Calu3 (cell line): ENCODE measurements at regions not wholly inside any gene's neighbourhood (a gene's known extent, or its start where the extent isn't known, plus 50 kb on each side); places are given as distances from the start of the nearest gene placed in this dataset.

Experiments used
- BruUV-seq: library from RNA; stranded (reverse); fragments of 400-500 nt; replicated peaks from 2 replicates; lab custom pipeline; 2021; lab: Mats Ljungman, UMichigan
- CTCF ChIA-PET: fragments of 300-600 bp; sonication (Branson Sonifier 250); formaldehyde crosslinking; loops from one replicate; lab custom pipeline; 2022; ENCODE audit warnings: antibody characterized with exemption; lab: Charles Lee
- DNase-seq: peaks from one replicate; pipeline ENCODE4 v3.0.0; 2022
- H3K27ac Mint-ChIP-seq: one replicate; pipeline ENCODE4 v1.8.0; 2022; ENCODE audit warnings: mixed read lengths; ENCODE audit not compliant: unreplicated experiment
- H3K27me3 Mint-ChIP-seq: one replicate; pipeline ENCODE4 v1.8.0; 2022; ENCODE audit warnings: mixed read lengths; ENCODE audit not compliant: unreplicated experiment
- H3K36me3 Mint-ChIP-seq: one replicate; pipeline ENCODE4 v1.8.0; 2022; ENCODE audit warnings: mild to moderate bottlenecking, moderate library complexity, mixed read lengths; ENCODE audit not compliant: insufficient read depth, unreplicated experiment
- H3K4me1 Mint-ChIP-seq: one replicate; pipeline ENCODE4 v1.8.0; 2022; ENCODE audit warnings: mild to moderate bottlenecking, low read depth, mixed read lengths; ENCODE audit not compliant: unreplicated experiment
- H3K4me3 Mint-ChIP-seq: one replicate; pipeline ENCODE4 v1.8.0; 2022; ENCODE audit warnings: mild to moderate bottlenecking, low read depth, moderate library complexity, mixed read lengths; ENCODE audit not compliant: unreplicated experiment
- H3K9me3 Mint-ChIP-seq: one replicate; pipeline ENCODE4 v1.8.0; 2022; ENCODE audit warnings: low read depth, mixed read lengths; ENCODE audit not compliant: unreplicated experiment
- CTCF ChIP-seq: fragments of 200-600 bp; IDR thresholded peaks from one replicate; pipeline ENCODE4 v1.8.0; 2022; ENCODE audit warnings: antibody characterized with exemption; ENCODE audit not compliant: unreplicated experiment
- intact Hi-C: fragments of 100-400 bp; cut with micrococcal nuclease; formaldehyde crosslinking; loops from one replicate; pipeline ENCODE4 v1.10.0; 2022; ENCODE audit not compliant: unreplicated experiment

- no TSS peak for BruUV-seq
- DNase-seq, result no peak
- Mint-ChIP-seq H3K4me3 (no peak overlapping the region), H3K9me3 (peaks cover 28% of the 10 kb centered on the region), H3K4me1 (no peaks in the 10 kb centered on the region), H3K27me3 (no peaks in the 10 kb centered on the region), H3K27ac (no peak overlapping the region), H3K36me3 (no peaks in the 10 kb centered on the region)
- CTCF ChIA-PET, result no interaction called here
- TF ChIP-seq CTCF, result no peak
- intact Hi-C loops, result no loop called here
Measured at GRCh38 chr7:42794673-42795072, 117.2 kb downstream of the C7orf25 start.

- DNase-seq, result no peak
- Mint-ChIP-seq H3K9me3 (peaks cover 20% of the 10 kb centered on the region), H3K27me3 (no peaks in the 10 kb centered on the region), H3K4me3 (no peak overlapping the region), H3K4me1 (no peaks in the 10 kb centered on the region), H3K27ac (no peak overlapping the region), H3K36me3 (no peaks in the 10 kb centered on the region)
- intact Hi-C loops, result no loop called here
- no TSS peak for BruUV-seq
- no peak for TF ChIP-seq CTCF
- CTCF ChIA-PET, result no interaction called here
Measured at GRCh38 chr7:42792841-42793240, 119.0 kb downstream of the C7orf25 start.

GRCh38 chr7:42790196-42790595 lies 121.7 kb downstream of the C7orf25 start:
- intact Hi-C loops, result no loop called here
- CTCF ChIA-PET, result no interaction called here
- BruUV-seq, result no TSS peak

DNA sequence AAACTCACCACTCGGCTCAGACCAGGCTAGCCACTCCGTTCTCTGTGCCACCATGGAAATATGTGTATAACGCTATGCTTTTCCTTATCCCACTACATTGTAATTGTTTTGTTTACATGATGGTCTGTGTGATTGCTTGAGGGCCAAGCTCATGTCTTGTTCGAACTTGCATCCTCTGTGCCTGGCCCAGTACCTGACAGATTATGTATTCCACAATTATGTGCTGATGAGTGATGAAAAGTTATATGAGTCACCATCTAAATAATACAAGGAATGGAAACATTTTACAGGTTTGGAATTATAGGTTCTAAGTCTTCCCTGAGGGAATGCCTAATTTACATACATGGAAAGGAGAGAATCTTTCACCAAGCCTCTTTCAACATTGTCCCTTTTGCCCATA lies 137.4 kb downstream of the C7orf25 start:
- no peaks in the 10 kb centered on the region for H3K36me3 Mint-ChIP-seq
- no peak overlapping the region for H3K4me3 Mint-ChIP-seq
- intact Hi-C loops, result no loop called here
- H3K27ac Mint-ChIP-seq, result no peak overlapping the region
- CTCF ChIA-PET, result no interaction called here
- no peak for DNase-seq
- no peak for TF ChIP-seq CTCF
- peaks cover 11% of the 10 kb centered on the region for H3K9me3 Mint-ChIP-seq
- no TSS peak for BruUV-seq
- H3K4me1 Mint-ChIP-seq, result no peaks in the 10 kb centered on the region
- H3K27me3 Mint-ChIP-seq, result no peaks in the 10 kb centered on the region

More at GRCh38 chr7:42790196-42790595, 121.7 kb downstream of the C7orf25 start:
- no peak for TF ChIP-seq CTCF
- peaks cover 14% of the 10 kb centered on the region for H3K9me3 Mint-ChIP-seq
- no peaks in the 10 kb centered on the region for H3K4me1 Mint-ChIP-seq
- no peak overlapping the region for H3K27ac Mint-ChIP-seq
- H3K4me3 Mint-ChIP-seq, result no peak overlapping the region
- DNase-seq, result no peak
- no peaks in the 10 kb centered on the region for H3K36me3 Mint-ChIP-seq
- H3K27me3 Mint-ChIP-seq, result no peaks in the 10 kb centered on the region
